Left hindlimb (tissue), 1 donor: ENCODE measurements at regions not wholly inside any gene's neighbourhood (a gene's known extent, or its start where the extent isn't known, plus 50 kb on each side); places are given as distances from the start of the nearest gene placed in this dataset.
"Not testable (repeated sequence)": the region's sequence is repeated elsewhere in the genome, so short reads cannot be mapped to it uniquely, and the experiment has no call there.

Experiments
- DNase-seq: peaks from one replicate; pipeline ENCODE4 v3.0.0-alpha.2; 2018

DNA sequence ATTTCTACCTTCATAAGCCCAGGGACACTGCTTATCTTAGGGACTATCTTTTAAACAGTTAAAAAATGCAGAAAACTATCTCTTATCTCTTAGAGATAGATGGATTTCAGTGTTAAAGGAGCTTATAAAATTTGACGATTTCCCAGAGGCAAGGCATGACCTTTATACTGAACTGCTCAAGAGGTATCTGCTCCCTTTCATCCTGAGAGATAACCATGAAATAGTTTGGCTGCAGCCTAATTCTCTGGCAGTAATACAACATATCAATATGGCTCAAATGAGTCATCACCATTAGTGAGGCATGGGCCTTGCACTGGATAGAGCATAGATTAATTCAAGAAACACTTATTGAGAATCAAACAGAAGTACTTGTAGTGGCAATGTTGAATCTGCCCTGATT lies 348.2 kb upstream of the GRIA3 start:
- no peak for DNase-seq

DNA sequence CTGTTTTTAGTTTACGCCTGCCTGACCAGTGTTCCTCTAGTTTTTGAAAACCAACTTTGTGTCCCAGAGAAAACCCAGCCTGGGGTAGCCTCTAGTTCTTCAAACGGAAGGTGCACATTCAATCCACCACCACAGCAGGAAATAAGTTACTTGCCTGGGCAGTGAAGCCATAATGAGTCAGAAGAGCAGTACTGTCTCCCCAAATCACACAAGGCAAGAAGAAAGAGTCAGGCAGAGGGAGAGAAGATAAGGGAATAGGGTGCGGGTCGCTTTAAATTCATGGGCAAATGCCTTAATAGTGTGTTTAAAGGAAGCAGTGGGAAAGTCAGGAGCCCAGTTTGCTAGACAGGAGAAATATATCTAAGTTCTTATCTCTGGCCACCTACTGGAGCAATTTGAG lies 333.8 kb upstream of the GRIA3 start:
- DNase-seq, result no peak

GRCh38 chrX:122856205-122856604 lies 327.9 kb upstream of the GRIA3 start:
- DNase-seq, result no peak

DNA sequence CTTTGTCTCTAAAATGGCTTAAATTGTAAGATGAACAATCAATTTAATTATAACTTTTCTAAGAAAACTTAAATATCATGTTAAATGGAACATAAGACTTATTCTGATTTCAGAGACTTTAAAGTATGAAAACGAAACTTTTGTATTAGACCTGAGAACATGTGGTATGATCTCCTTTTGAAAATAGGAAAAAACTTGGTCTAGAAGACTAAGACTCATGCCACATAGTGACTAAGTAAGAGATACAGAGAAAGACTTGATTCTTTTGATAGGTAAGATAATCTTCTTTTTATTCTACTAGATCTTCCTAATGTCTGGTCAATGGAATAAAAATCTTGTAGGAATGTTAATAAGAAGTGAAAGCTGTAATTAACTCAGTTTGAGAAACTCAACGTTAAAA lies 326.3 kb upstream of the GRIA3 start:
- no peak for DNase-seq

- DNase-seq, result no peak
Observed at GRCh38 chrX:122863067-122863466, 321.0 kb upstream of the GRIA3 start.

DNA sequence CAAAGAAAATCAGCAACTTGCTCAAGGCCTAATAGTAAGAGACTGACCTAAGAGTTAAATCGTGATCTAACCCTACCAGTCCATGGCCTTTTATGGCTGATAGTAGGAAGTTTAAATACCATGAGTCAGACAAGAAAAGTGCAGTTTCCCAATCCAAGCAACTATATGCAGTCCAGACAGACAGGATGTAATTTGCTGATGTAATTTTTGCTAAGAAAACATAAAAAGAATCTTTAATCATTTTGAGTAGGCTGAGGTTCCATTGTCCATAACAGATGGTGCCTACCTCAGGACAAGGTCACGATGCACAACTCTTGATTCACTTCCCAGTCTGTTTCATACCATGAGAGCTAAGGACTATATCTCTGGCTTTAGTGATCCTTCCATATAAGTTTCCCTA lies 317.5 kb upstream of the GRIA3 start:
- DNase-seq, result no peak

DNA sequence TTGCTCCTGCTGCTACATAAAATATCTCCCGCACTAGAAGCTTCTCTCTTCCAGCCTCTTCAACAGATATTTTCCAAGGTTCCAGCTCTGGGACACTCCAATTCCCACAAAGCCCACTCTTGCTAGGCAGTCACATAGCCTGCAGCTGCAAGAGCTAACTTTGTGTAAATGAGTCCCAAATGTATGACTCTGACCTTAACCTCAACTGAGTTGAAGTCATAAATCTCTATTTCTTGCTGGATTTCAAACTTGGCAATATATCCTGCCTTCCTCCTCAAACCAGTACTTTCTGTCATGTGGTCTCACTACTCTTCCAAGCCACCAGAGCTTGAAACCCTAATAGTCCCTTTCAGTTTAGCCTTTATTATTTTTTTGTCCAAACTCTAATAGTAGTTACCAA lies 315.4 kb upstream of the GRIA3 start:
- peak; percentile 27 for DNase-seq

- no peak for DNase-seq
Observed at GRCh38 chrX:122869171-122869570, 314.9 kb upstream of the GRIA3 start.

GRCh38 chrX:122878269-122878668 lies 305.8 kb upstream of the GRIA3 start:
- DNase-seq, result no peak

DNA sequence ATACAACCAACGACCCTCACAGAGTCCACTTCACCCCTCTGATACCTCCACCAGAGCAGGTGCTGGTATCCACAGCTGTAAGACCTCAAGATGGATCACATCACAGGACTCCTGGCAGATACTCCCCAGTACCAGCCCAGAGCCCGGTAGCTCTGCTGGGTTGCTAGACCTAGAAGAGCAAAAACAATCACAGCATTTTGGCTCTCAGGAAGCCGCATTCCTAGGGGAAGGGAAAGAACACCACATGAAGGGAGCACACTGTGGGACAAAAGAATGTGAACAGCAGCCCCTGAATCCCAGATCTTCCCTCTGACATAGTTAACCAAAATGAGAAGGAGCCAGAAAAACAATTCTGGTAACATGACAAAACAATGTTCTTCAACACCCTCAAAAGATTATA lies 303.1 kb upstream of the GRIA3 start:
- DNase-seq, result no peak

DNA sequence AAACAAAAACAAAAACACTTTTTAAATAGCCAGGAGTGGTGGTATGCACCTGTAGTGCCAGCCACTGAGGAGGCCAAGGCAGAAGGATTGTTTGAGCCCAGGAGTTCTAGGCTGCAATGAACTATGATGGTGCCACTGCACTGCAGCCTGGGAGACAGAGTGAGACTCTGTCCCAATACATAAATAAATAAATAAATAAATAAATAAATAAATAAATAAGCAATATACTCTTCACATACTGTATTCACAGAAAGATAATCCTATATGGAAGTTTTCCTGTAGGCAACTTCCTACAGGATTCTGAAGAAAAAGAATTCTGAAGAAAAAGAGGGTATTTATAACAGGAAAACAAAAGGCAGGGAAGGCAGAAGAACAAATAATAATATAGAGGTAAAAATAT lies 293.3 kb upstream of the GRIA3 start:
- no peak for DNase-seq

- no peak for DNase-seq
Observed at GRCh38 chrX:122906726-122907125, 277.4 kb upstream of the GRIA3 start.

DNA sequence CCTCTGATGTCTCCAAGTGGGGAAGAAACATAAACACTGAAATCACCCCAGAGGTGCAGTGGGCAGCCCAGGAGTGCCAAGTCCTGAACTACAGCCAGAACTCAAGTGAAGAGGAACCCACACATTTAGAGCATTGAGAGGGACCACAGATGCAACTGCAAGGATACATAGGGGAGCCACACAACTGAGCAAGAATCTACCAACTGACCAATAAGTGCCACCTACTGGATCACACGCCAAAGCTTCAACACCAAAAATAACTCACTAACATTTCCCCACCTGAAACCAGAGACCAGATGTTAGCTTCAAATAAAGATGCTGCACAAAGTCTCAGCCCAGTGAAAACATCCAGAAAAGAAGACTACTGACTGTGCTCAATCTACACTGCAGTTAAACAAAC lies 276.7 kb upstream of the GRIA3 start:
- no peak for DNase-seq

DNA sequence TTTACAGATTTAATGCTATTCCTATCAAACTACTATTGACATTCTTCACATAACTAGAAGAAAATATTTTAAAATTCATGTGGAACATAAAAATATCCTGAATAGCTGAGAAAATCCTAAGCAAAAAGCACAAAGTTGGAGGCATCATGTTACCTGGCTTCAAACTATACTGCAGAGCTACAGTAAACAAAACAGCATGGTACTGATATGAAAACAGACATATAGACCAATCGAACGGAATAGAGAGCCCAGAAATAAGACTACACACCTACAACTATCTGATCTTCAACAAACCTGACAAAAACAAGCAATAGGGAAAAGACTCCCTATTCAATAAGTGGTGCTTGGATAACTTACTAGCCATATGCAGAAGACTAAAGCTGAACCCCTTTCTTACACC lies 273.4 kb upstream of the GRIA3 start:
- DNase-seq, result no peak

- DNase-seq, result no peak
Observed at GRCh38 chrX:122913134-122913533, 270.9 kb upstream of the GRIA3 start.

DNA sequence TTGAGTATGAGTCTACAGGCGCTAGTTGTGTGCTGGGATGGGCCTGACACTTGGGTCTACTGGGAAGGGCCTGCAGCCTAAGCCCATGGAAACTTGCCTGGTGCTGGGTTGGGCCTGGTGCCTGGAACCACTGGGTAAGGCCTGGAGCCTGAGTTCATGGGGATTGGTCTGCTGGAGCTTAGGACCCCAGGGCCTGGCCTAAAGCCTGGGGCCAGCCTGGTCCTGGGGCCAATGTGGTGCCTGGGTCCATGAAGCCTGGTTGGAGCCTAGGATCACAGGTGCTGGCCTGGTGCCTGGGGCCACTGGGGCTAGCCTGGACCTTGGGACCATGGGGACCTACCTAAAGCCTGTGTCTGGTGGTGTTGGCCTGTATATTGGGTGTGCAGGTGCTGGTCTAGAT lies 270.3 kb upstream of the GRIA3 start:
- DNase-seq, result no peak

DNA sequence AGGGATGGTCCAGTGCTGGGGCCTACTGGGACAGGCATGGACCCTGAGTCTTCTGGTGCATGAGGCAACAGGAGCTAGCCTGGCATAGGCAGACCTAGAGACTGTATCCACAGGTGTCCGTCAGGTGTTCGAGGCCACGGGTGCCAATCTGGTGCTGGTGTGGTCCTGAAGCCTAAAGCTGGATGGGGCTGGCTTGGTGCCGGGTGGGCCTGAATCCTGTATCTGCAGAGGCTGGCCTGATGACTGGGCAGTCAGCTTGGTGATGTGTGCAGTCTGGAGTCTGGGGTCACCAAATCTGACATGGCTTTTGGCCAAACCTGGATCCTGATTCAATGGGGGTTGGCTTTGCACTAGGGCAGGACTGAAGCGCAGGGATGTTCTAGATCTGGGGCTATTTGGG lies 269.8 kb upstream of the GRIA3 start:
- no peak for DNase-seq

DNA sequence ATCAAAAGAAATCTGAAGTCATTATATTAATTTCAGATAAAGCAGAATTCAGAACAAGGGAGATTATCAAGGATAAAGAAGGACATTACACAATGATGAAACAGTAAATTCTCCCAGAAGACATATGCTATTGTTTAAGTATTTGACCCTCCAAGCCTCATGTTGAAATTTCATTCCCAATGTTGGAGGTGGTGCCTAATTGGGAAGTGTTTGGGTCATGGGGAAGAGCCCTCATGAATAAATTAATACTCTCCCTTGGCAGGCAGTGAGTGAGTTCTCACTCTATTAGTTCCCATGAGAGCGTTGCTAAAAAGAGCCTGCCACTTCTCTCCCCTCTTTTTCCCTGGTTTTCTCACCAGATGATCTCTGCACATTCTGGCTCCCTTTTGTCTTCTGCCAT lies 249.9 kb upstream of the GRIA3 start:
- no peak for DNase-seq

DNA sequence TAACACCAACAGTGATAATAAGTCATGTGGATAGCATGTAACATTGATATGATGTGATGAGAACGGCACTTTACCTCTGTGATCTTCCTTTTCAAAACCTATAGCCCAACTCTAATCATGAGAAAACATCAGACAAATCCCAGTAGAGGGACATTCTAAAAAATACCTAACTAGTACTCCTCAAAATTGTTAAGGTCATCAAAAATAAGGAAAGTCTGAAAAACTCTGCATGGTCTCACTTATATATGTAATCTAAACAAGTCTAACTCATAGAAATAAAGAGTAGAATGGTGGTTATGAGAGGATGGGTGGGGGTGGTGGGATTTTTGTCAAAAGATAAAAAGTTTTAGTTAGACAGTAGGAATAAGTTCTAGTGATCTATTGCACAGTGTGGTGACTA lies 243.9 kb upstream of the GRIA3 start:
- DNase-seq, result no peak

GRCh38 chrX:122941806-122942205 lies 242.3 kb upstream of the GRIA3 start:
- DNase-seq, result no peak

DNA sequence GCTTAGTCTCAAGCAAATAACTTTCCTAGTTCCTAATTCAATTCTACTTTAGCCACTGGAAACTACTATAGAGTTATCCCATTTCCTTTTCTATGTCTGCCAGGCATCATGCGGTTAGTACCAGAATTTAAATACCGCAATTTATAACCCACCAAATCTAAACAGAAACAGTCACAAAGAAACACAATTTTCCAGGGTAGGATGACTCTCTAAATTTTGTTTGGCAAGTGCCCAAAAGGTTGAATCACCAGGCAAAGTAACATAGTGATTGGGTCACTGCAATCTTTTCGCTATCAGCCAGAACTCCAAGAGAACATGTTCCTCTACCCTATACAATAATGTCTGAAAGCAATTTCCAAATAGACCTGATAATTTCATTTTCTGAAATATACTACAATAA lies 240.2 kb upstream of the GRIA3 start:
- DNase-seq, result no peak

DNA sequence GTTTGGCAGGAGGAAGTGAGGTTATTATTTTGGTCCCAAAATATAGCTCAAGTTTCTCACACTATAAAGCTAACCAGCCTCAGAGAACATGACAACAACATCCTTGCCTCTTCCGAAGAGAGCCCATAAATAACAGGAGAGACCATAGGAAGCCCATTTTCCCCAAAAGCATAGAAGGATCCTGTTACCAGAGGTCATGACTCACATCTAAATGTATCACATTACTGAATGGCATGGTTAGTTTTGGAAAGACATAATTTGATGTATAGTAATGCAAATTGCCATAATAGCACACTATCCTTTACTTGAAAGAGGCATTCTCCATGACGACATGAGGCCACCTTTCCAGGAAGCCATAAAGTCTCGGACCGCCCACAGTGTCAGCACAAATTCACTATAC lies 238.8 kb upstream of the GRIA3 start:
- DNase-seq, result no peak

DNA sequence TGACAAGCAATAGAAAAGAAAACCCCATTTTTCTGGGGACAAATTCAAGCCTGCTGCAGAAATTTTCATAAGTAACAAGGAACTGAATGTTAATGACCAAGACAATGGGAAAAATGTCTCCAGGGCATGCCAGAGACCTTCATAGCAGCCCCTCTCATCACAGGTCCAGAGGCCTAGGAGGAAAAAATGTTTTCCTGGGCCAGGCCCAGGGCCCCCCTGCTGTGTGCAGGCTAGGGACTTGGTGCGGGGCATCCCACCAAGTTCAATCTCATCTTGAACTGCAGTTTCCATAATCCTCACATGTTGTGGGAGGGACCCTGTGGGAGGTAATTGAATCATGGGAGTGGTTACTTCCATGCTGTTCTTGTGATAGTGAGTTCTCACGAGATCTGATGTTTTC lies 211.5 kb upstream of the GRIA3 start:
- no peak for DNase-seq

DNA sequence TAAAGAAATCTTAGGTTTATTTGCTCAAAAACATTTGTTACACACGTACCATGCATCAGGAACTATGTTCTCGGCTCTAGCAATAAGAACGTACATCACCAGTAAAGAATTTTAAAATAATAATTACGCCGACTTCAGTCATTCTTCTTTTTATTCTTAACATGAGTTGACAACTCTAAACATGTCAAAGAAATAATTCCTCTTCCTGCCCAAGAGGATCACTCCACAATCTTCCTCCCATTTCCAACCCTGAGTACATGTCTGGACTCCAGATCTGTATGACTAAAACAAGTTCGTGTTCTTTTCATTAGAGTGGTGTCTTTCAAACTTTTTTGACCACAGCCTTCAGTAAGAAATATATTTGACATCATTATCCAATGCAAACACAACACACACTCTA lies 201.6 kb upstream of the GRIA3 start:
- no peak for DNase-seq

GRCh38 chrX:123002844-123003243 lies 181.2 kb upstream of the GRIA3 start:
- DNase-seq, result not testable (repeated sequence)

DNA sequence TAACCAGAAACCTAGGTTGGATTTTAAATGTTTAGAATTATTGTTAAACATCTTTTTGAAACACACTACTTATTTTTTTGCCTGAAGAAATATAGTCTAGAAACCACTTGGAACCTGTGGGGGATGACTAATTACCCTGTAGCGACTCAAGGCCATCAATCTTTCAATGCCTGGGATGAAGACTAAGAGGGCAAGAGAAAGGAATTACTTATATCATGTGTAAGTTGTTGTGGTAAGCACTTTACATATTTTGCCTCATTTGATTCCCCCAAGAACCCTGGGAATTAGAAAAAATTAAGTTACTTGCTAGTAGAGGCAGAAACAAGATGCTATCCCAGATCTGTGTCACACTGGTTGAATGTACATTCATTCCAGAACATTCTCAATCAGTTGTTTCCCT lies 170.9 kb upstream of the GRIA3 start:
- no peak for DNase-seq
